HG03045 (cell line): ENCODE measurements at regions not wholly inside any gene's neighbourhood (a gene's known extent, or its start where the extent isn't known, plus 50 kb on each side); places are given as distances from the start of the nearest gene placed in this dataset.

Source experiments
- ATAC-seq: cut with Tn5 transposase; IDR thresholded peaks from one replicate; pipeline ENCODE4 v1.9.1; 2021; ENCODE audit warnings: mild to moderate bottlenecking, moderate library complexity; ENCODE audit not compliant: unreplicated experiment

DNA sequence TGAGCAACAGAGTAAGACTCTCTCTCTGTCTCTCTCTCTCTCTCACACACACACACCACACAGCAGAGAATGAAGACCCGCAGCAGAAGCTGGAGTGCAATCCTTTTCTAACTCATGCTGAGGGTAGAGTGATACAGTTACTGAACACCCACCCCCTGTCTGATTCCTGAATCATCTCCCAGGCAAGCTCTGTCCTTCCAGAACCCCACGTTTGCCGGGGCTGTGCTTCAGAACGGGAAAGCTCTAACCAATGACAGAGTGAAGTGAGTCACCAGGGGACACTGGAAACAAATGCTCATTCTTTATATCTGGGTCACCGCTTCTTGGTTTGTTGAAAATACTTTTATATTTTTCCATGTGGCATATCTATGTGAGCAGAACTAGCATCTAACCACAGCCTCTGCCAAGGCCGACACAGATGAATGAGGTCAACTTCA, 553.7 kb upstream of the AMELY start:
- ATAC-seq = no peak

DNA sequence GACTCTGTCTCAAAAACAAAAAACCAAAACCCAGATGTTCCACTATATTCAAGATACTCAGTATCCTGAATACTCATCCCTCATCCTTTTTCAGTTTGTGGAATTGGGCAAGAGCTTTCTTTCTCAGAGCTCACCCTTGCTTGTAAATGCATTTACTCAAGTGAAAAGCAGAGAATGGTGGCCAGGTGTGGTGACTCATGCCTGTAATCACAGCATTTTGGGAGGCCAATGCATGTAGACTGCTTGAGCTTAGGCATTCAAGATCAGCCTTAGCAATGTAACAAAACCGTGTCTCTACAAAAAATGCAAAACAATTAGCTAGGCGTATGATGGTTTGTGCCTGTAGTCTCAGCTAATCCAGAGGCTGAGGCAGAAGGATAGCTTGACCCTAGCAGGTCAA, 553.2 kb upstream of the AMELY start:
- no peak for ATAC-seq

DNA sequence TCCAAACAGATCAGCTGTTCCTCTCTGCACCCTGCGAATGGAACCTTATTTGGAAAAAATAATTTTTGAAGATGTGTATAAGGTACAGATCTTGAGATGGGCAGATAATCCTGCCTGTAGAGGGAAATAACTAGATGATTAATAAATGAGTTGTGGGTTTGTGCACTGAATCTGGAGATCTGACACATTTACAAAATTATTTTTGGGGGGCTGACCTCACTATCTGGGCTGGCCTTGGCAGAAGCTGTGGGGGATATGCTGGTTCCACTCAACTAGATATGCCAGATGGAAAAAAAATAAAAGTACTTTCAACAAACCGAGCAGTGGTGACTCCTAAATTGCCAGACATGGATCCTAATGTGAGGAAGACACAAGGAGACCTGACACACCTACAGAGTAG, 552.2 kb upstream of the AMELY start:
- no peak for ATAC-seq

DNA sequence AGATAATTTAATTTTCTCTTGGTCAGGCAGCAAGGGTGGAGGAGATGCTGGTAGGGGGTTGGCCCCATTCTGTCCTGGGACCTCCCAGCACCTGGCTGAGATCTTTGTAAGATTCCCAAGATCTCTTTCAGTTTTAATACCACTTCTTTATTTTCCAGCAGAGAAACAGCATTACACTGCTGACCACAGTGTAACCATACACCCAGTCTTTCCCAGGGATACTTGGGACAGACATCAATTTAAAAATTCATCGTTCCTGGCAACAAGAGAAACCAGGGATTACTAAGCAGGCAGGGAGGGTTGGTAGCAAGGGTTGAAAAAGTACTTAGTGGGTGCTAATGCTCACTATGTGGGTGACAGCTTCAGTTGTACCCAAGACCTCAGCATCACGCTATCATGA, 551.6 kb upstream of the AMELY start:
- ATAC-seq = no peak

DNA sequence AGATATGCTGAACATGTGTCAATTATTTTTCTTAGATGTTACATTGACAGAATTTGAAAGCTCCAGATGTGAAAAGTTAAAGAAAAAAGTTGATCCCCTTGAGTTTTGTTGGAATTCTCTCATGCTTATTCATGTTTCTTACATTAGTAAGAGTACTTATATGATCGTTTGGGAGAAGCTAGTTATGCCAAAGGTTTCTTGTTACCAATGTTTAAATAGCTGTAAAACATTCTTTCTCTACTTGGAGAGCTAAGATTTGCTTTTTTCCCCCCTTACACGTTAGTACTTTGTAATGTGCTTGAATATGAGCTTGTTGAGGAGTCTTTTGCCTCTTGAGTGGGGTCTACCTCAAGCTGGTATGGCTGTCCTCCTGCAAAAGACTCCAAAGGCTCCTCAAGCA, 551.1 kb upstream of the AMELY start:
- ATAC-seq = no peak

DNA sequence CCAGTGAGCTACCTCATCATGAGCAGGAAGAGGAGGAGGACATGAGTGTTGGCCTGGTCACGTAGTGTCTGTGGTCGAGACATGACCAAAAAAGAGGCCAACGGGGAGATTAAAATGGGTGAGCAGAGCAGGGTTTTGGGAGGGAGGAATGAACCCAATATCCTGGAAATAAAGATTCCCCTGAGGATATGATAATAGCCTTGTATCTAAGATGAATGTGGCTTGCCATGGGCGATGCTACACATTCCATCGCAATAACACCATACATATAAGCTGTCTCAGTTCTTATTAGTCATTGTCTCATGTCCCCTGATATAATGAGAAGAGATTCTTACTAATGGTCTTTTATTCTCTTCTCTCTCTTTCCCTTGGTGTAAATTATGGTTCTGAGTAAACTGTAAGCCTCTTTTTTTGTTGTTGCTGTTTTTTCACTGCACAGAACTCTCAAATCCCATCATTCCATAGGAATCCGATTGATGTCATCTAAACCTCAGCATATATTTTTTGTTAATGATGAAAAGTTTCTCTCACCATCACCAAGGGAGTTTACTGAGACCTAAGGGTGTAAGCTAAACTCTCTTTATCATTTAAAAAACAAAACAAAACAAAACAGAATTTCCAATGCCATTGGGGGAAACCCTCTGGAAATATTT, 550.4 kb upstream of the AMELY start:
- ATAC-seq = no peak

DNA sequence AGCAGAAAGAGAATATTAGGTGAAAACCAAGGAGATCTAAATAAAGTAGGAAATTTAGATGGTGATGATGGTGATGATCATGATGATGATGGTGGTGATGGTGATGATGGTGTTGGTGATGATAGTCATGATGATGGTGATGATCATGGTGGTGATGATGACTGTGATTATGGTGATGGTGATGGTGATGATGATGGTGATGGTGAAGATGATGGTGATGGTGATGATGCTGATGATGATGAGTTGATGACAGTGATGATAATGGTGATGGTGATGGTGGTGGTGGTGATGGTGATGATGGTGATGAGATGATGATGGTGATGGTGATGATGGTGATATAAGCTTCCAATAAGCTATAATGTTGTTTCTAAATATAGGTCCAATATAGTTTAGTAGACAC, 548.2 kb upstream of the AMELY start:
- no peak for ATAC-seq

DNA sequence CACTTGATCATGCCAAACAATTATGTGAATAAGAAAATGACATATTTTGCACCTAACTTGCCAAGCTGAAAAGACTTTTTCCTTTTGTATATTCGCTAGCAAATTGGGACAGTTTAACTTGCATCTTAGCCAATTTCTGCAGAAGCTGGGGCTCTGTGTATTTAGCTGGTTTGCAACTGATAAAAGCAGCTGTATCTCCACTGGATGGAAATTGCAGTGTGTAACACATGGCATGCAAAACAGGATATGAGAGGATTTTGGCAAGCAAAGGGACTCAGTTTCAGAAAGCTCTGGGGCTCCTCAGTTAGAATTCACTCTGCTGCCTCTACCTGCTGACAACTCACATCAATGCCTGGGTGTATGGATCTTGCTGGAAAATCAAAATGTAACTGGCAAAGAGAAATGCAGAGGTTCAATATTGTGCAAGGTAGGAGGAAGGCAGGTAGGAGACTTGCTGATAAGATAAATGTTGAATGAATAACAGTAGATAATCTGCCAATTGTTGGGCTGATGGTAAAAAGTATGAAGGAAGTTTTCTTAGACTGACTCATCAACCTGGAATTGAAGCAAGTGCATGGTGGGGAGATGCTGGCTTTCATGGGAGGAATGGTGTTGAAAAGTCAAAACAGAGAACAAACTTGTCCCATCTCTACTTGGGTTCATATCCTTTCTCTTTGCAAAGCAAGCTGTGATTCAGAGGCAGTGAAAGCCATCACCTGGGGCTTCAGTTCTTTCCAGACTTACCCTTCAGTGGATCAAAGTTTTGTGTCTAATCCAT, 546.9 kb upstream of the AMELY start:
- no peak for ATAC-seq

DNA sequence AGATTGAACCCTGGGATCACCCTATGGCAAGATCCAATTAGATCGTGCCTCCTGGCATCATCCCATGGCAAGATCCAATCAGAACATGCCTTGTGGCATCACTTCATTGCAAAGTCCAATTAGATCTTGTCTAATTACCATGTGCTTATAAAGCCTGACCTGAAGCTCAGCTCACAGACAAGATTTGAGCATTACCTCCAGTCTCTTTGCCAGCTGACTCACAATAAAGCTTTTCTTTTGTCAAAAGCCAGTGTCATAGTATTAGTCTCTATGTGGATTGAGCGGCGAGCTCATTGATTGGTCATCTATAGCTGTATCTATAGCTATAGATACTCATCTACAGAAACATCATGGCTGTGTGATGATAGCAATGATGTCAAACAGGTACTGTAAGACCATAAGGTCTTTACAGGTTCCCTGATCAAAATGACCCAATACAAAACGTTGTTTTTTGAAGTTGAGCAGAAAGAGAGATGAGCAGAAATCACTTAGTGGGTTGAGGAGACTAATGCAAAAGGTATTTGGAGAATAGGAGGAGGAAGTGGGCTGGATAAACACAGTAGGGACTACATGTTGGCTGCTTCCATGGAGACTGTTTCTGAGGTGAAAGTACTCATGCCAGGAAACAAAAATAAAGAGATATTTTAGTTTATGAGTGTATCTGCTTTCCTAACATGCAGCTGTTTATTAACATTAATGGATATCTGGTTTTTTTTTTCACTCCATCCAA, 545.9 kb upstream of the AMELY start:
- no peak for ATAC-seq

DNA sequence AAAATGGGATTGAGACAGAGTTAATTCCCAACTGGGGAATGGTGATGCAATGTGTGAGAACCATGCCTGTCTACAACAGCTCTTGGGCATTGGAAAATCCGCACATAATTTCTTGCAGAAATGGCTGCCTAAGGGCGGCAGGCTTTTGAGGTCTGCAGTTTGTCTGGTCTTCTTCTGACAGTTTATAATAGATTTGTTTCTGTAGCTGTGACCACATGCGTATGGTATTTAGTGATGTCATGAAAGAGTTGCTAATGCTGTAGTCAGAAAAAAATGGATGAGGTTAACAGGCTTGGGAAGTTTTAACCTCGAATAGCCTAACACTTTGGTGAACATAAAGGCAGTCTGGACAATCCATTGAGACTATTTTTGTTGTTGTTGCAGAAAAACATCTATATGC, 544.1 kb upstream of the AMELY start:
- no peak for ATAC-seq

DNA sequence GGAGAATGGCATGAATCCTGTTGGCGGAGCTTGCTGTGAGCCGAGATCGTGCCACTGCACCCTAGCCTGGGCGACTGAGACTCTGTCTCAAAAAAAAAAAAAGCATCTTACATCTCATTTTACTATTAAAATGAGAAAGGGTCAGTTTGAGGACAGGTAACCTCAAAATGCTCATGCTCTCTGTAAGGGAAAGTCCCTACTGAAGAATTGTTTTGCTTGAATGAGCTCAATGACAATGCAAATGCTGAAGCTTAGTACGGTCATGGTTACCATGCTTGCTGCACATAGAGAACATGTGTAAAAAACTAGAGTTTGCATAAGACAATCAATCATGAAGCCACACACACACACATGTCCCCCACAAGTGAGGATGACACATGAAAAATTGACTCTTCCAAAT, 541.8 kb upstream of the AMELY start:
- ATAC-seq = no peak

DNA sequence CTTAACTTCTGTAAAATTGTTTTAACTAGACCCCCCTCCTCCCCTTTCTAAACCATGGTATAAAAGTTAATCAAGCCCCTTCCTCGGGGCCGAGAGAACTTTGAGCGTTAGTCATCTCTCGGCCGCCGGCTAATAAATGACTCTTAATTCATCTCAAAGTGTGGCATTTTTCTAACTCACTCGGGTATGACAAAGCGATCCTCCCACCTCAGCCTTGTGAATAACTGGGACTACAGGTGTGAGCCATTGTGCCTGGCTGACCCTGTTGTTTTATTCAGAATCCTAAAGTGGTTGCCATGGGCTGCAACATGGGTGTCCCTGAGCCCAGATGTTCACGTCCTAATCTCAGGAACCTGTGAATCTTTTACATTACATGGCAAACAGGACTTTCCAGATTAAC, 540.7 kb upstream of the AMELY start:
- no peak for ATAC-seq

DNA sequence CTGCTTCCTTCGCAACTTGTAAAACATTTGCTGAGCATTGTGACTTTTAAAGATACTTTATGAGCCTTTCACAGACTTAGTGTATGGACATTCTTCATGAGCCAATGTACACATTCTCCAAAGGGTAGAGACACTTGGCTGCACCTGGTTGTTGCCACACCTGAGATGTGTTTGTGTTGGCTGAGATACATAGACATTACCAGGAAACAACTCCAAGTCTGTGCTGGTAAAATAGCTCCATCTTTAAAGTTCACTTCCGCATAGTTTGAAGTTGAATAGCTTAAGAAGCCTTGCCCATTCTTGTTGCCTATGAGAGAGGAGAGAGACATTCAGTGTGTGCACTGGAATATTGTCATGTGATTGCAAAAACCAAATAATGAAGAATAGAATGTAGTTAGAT, 538.3 kb upstream of the AMELY start:
- ATAC-seq = no peak

DNA sequence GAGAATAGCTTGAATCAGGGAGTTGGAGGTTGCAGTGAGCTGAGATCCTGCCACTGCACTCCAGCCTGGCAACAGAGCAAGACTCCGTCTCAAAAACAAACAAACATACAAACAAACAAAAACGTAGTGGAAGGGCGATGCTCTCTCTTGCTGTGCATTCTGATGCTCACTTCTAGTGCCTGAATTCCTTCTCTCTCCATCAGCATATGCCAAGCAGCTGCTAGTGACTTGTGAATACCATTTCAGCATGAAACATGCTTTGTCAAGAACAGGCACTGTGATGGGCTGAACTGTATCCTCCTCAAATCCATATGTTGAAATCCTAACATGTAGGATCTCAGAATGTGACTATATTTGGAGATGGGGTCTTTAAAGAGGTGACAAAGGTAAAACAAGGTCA, 537.1 kb upstream of the AMELY start:
- no peak for ATAC-seq

DNA sequence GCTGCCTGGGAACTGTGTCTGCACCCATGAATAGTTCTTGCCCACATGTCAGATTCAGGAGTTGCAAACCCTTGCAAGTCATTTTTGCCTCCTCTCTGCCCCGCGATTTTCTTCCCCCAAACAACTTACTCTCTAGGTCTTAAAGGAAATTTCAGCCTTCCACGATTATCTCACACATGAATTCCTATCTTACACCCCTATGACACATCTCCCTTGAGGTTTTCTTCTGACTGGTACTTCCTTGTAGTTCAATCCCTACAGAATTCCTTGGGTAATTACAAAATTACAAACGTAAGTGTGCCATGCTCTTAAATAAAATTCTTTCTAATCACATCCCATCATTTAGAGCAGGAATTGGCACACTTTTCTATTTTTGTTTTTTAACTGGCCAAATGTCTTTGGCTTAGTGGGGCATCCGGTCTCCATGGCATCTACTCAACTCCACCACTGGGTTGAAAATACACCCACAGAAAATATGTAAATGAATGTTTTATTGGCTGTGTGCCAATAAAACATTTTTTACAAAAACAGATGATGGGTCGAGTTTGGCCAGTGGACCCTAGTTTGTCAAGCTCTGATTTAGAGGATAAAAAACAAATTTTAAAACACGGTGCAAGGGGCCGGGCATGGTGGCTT, 536.4 kb upstream of the AMELY start:
- ATAC-seq = no peak

DNA sequence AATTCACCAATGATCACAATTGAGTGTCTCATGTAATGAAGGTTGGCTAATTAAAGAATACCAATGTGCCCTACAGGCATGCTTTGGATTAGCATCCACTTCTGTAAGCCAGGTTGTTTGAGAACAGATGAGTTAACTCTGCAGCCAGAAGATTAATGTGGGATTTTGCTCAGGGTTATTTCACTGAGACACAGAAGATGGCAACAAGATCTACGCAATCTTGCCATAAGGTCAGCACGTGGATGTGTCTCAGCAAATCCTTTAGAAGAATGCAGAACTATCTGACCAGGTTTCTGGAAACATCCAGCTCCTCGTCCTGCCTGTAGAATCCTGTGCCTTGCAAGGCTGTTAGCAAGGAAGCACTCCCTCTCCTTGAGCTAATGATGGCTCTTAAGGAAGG, 532.6 kb upstream of the AMELY start:
- no peak for ATAC-seq

DNA sequence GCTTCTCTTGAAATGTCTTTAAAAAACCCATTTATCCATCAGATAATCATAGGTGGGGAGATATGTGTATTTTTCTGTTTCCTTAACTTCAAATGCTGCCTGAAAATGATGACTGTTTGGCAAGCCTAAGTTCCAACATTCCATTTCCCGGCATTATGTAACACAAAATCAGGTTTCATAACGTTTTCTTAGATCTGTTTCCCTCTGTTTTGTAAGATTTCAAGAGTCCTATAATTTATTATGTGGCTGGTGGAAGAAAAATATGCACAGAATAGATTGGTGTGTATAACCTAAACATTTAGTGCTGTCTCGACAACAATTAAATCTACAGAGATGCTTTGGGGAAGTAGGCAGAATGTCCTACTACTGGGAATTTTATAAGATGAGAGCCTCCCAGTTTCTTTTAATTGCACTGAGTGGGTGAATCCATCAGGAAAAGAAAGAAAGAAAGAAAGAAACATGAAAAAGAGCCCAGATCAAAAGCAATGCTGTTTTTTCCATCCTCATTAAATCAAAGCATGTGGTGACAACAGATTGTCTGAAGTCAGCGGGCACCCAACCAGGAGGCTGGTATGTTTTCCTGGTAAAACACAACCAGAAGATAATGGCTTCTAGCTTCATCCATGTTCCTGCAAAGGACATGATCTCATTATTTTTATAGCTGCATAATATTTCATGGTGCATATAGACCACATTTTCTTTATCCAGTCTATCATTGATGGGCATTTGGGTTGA, 529.4 kb upstream of the AMELY start:
- no peak for ATAC-seq

DNA sequence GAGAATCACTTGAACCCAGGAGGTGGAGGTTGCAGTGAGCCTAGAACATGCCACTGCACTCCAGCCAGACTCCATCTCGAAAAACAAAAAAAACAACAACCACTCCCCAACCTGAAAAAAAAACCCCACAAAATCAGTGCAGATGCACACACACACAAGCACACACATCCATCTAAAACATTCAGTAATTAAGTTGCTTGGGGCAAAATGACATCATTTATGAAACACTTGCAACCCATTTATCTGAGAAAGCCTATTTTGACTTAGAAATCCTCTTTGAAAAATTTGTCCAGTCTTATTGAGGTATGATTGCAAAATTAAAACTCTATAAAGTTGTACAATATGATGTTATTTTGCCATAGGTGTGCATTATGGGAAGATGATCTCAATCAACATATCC, 525.5 kb upstream of the AMELY start:
- ATAC-seq = no peak

DNA sequence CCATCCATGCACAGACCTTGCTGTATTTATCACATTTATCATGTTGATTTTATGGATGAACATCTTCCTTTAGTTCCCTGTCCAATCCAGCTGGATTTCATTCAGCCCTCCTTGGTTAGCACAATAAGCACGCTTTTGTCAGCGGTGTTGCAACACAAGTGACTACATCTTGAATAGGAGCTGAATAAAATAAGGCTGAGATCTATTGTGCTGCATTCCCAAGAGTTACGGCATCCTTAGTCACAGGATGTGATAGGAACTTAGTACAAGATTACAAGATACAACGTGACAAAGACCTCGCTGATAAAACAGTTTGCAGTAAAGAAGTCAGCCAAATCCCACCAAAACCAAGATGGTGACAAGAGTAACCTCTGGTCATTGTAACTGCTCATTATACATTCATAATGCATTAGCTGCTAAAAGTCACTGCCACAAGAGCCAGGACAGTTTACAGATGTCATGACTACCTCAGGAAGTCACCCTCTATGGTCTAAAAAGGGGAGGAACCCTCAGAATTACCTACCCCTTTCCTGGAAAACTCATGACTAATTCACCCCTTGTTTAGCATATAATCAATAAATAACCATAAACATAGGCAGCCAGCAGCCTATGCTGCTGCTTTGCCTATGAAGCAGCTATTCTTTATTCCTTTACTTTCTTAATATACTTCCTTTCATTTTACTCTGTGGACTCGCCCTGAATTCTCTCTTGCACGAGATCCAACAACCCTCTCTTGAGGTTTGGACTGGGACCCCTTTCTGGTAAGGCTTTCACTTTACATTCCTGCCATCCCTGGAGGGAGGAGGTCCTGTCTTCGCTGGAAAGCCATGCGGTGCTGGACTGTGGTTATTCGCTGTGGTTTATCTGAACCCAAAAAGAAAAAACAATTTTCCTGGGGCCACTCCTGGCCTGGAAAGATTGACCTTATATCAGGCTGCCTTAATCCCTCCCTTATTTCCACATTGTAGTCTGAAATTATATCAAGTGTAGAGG, 522.6 kb upstream of the AMELY start:
- ATAC-seq = no peak

DNA sequence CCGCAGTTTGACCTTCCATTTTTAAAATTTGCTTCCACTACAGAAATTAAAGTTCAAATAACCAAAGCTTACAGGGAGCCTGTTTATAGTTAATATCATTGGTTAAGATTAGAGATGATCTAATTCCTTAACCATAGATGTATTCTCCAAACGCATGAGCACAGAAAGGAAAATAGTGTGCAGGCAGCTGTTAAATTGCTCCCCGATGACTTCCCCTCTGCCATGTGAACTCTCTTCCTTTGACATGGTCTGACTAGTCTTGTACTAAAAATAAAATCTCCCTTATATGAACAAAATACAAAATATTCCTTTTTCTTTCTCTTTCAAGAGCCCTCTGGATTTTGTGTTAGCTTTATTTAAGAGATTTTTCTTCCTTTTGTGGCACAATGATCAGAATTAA, 507.6 kb upstream of the AMELY start:
- ATAC-seq = no peak
